H1 (cell line): ENCODE measurements at regions not wholly inside any gene's neighbourhood (a gene's known extent, or its start where the extent isn't known, plus 50 kb on each side); places are given as distances from the start of the nearest gene placed in this dataset.

Source experiments
- CTCF ChIA-PET: fragments of 300-600 bp; sonication (Branson Sonifier 250); formaldehyde crosslinking; loops from one replicate; lab custom pipeline; 2021; ENCODE audit not compliant: partially characterized antibody; lab: Charles Lee
- POLR2A ChIA-PET: fragments of 300-600 bp; sonication (Branson Sonifier 250); formaldehyde crosslinking; loops from one replicate; lab custom pipeline; 2021; ENCODE audit warnings: inconsistent platforms; ENCODE audit not compliant: partially characterized antibody; lab: Charles Lee
- DNase-seq, 2 experiments: peaks; one replicate each; pipeline versions ENCODE4 v3.0.0 to v3.0.0-alpha.2; 2010 to 2022; ENCODE audit warnings: low spot score in 2 of 2, low read depth in 1 of 2, mixed read lengths in 1 of 2
- FAIRE-seq: peaks from 2 replicates; lab custom pipeline; 2011; peaks lifted over from hg19 to GRCh38; lab: Jason Lieb, UNC
- H2AFZ ChIP-seq: 2 replicates; pipeline ENCODE4 v1.8.1; 2012; ENCODE audit warnings: low read length, inconsistent platforms
- H2AK5ac ChIP-seq: 2 replicates; pipeline ENCODE4 v1.6.1; 2013; ENCODE audit warnings: low read depth, low read length
- H2BK120ac ChIP-seq: replicated peaks from 2 replicates; pipeline ENCODE3; 2013; ENCODE audit warnings: low read depth, low read length, inconsistent platforms
- H2BK12ac ChIP-seq: 2 replicates; pipeline ENCODE4 v1.6.1; 2013; ENCODE audit warnings: low read depth, low read length
- H2BK15ac ChIP-seq: 2 replicates; pipeline ENCODE4 v1.6.1; 2013; ENCODE audit warnings: low read length
- H2BK20ac ChIP-seq: 2 replicates; pipeline ENCODE4 v1.6.1; 2013; ENCODE audit warnings: low read length
- H2BK5ac ChIP-seq: 2 replicates; pipeline ENCODE4 v1.6.1; 2013; ENCODE audit warnings: low read depth, low read length
- H3K14ac ChIP-seq: 2 replicates; pipeline ENCODE4 v1.6.1; 2013; ENCODE audit warnings: inconsistent platforms; ENCODE audit not compliant: insufficient read length
- H3K18ac ChIP-seq: 2 replicates; pipeline ENCODE4 v1.6.1; 2013; ENCODE audit warnings: low read length; ENCODE audit errors: extremely low read depth
- H3K23ac ChIP-seq: 2 replicates; pipeline ENCODE4 v1.6.1; 2013; ENCODE audit warnings: inconsistent platforms; ENCODE audit not compliant: insufficient read length
- H3K23me2 ChIP-seq: 2 replicates; pipeline ENCODE4 v1.6.1; 2013; ENCODE audit warnings: low read depth, low read length
- H3K27ac ChIP-seq: 2 replicates; pipeline ENCODE4 v1.6.1; 2011; ENCODE audit warnings: low read depth, low read length, inconsistent platforms
- H3K27me3 ChIP-seq, 4 experiments: replicated peaks in 1 of 4; 1 replicate in 1 of 4; 2 replicates in 3 of 4; pipeline versions ENCODE4 v1.6.1 to v1.8.1; 2011 to 2013; ENCODE audit warnings: low read length in 3 of 4, mild to moderate bottlenecking in 3 of 4, inconsistent platforms in 2 of 4, mixed read lengths in 2 of 4, moderate library complexity in 1 of 4; ENCODE audit not compliant: control insufficient read depth in 3 of 4, insufficient read depth in 3 of 4; ENCODE audit errors: extremely low read depth in 1 of 4
- H3K36me3 ChIP-seq, 4 experiments: 2 replicates each; pipeline versions ENCODE4 v1.6.1 to v1.8.1; 2011 to 2013; ENCODE audit warnings: mild to moderate bottlenecking in 4 of 4, low read length in 3 of 4, moderate library complexity in 2 of 4, control low read depth in 1 of 4, inconsistent platforms in 1 of 4; ENCODE audit not compliant: insufficient read depth in 4 of 4, control insufficient read depth in 2 of 4
- H3K4ac ChIP-seq: replicated peaks from 2 replicates; pipeline ENCODE3; 2013; ENCODE audit warnings: low read length, low read depth, mixed read lengths, inconsistent platforms; ENCODE audit not compliant: insufficient read length
- H3K4me1 ChIP-seq, 4 experiments: replicated peaks in 1 of 4; 1 replicate in 1 of 4; 2 replicates in 3 of 4; pipeline versions ENCODE4 v1.6.1 to v1.8.1; 2011 to 2013; ENCODE audit warnings: low read length in 3 of 4, inconsistent platforms in 2 of 4, mixed read lengths in 1 of 4; ENCODE audit not compliant: insufficient read depth in 4 of 4, control insufficient read depth in 3 of 4
- H3K4me2 ChIP-seq, 2 experiments: 2 replicates each; pipeline versions ENCODE4 v1.6.1 to v1.8.1; 2011 to 2013; ENCODE audit warnings: low read depth in 2 of 2, low read length in 2 of 2, control low read depth in 1 of 2, inconsistent platforms in 1 of 2, mild to moderate bottlenecking in 1 of 2; ENCODE audit not compliant: insufficient read depth in 1 of 2
- H3K4me3 ChIP-seq, 4 experiments: fragments of 200-600, 300-600 bp in 1 of 4; sonication (generic), shearing (Covaris generic), sonication (Bioruptor Twin) in 1 of 4; 2 replicates each; pipeline versions ENCODE4 v1.5.1 to v1.8.1; 2011 to 2016; ENCODE audit warnings: low read length in 4 of 4, low read depth in 3 of 4, control low read depth in 2 of 4, inconsistent platforms in 2 of 4, mild to moderate bottlenecking in 2 of 4, mixed read lengths in 1 of 4, moderate library complexity in 1 of 4; ENCODE audit not compliant: insufficient read depth in 2 of 4; ENCODE audit errors: extremely low read depth in 1 of 4
- H3K56ac ChIP-seq: replicated peaks from 2 replicates; pipeline ENCODE3; 2013; ENCODE audit warnings: low read depth, mild to moderate bottlenecking, mixed read lengths, low read length, inconsistent platforms; ENCODE audit not compliant: insufficient read length
- H3K79me1 ChIP-seq: 2 replicates; pipeline ENCODE4 v1.6.1; 2013; ENCODE audit warnings: low read depth, low read length, control low read depth
- H3K79me2 ChIP-seq, 2 experiments: 2 replicates each; pipeline versions ENCODE4 v1.6.1 to v1.8.1; 2012 to 2013; ENCODE audit warnings: low read length in 2 of 2, mild to moderate bottlenecking in 2 of 2, inconsistent platforms in 1 of 2; ENCODE audit not compliant: insufficient read depth in 2 of 2, control insufficient read depth in 1 of 2
- H3K9ac ChIP-seq, 4 experiments: replicated peaks in 1 of 4; 1 replicate in 1 of 4; 2 replicates in 3 of 4; pipeline versions ENCODE4 v1.6.1 to v1.8.1; 2011 to 2013; ENCODE audit warnings: low read depth in 3 of 4, low read length in 3 of 4, control low read depth in 2 of 4, mild to moderate bottlenecking in 2 of 4, moderate library complexity in 2 of 4, inconsistent platforms in 1 of 4; ENCODE audit errors: extremely low read depth in 1 of 4
- H3K9me3 ChIP-seq, 2 experiments: 2 replicates each; pipeline versions ENCODE4 v1.6.1 to v1.8.1; 2012 to 2013; ENCODE audit warnings: mild to moderate bottlenecking in 2 of 2, moderate library complexity in 2 of 2, control low read depth in 1 of 2, inconsistent platforms in 1 of 2, low read depth in 1 of 2, low read length in 1 of 2, mixed read lengths in 1 of 2; ENCODE audit not compliant: insufficient read depth in 2 of 2
- H4K20me1 ChIP-seq, 2 experiments: replicated peaks in 1 of 2; 2 replicates each; pipeline versions ENCODE3 to v1.8.1; 2011 to 2013; ENCODE audit warnings: inconsistent platforms in 2 of 2, low read length in 2 of 2, mild to moderate bottlenecking in 1 of 2; ENCODE audit not compliant: insufficient read depth in 2 of 2, control insufficient read depth in 1 of 2
- H4K5ac ChIP-seq: 2 replicates; pipeline ENCODE4 v1.6.1; 2013; ENCODE audit warnings: low read length, low read depth, mixed read lengths, inconsistent platforms; ENCODE audit not compliant: insufficient read length
- H4K8ac ChIP-seq: 2 replicates; pipeline ENCODE4 v1.8.0; 2013; ENCODE audit warnings: mild to moderate bottlenecking, moderate library complexity, low read length, inconsistent platforms; ENCODE audit not compliant: insufficient read depth; ENCODE audit errors: extremely low read depth
- H4K91ac ChIP-seq: replicated peaks from 2 replicates; pipeline ENCODE3; 2013; ENCODE audit warnings: low read length, mixed read lengths, inconsistent platforms; ENCODE audit not compliant: insufficient read length
- CHD1 ChIP-seq: IDR thresholded peaks from 2 replicates; pipeline ENCODE4 v1.6.1; 2012; ENCODE audit warnings: low read depth, low read length, improper control_type of control experiment
- HDAC2 ChIP-seq, 2 experiments: fragments of 300-600 bp in 1 of 2; sonication (generic) in 1 of 2; IDR thresholded peaks; 2 replicates each; pipeline ENCODE4 v1.6.1; 2011 to 2012; ENCODE audit warnings: low read depth in 2 of 2, low read length in 2 of 2, mild to moderate bottlenecking in 2 of 2, moderate library complexity in 2 of 2, borderline replicate concordance in 1 of 2, inconsistent platforms in 1 of 2
- KDM4A ChIP-seq: IDR thresholded peaks from one replicate; pipeline ENCODE4 v1.7.1; 2012; ENCODE audit warnings: low read depth, mild to moderate bottlenecking, moderate library complexity, low read length, inconsistent platforms; ENCODE audit not compliant: severe bottlenecking
- TAF7 ChIP-seq: optimal IDR thresholded peaks from 2 replicates; pipeline ENCODE3; 2011; ENCODE audit warnings: low read depth, mild to moderate bottlenecking, inconsistent platforms, low read length, moderate library complexity, borderline replicate concordance
- YY1 ChIP-seq: IDR thresholded peaks from 2 replicates; pipeline ENCODE4 v1.6.1; 2011; ENCODE audit warnings: low read depth, mild to moderate bottlenecking, low read length
- WGBS, 2 experiments: shearing (Covaris generic) in 1 of 2; methylation state at CpG; one replicate each; pipeline versions ENCODE4 v1.1.6 to v1.1.7; 2013 to 2015; ENCODE audit warnings: low lambda C conversion rate in 2 of 2, mixed read lengths in 2 of 2, inconsistent platforms in 1 of 2, low coverage in 1 of 2, missing lambda C conversion rate in 1 of 2; ENCODE audit not compliant: insufficient replicate concordance in 2 of 2, insufficient coverage in 1 of 2, insufficient read length in 1 of 2; ENCODE audit errors: extremely low coverage in 1 of 2, missing lambda C conversion rate in 1 of 2; 5-methylcytosine and 5-hydroxymethylcytosine counted together

DNA sequence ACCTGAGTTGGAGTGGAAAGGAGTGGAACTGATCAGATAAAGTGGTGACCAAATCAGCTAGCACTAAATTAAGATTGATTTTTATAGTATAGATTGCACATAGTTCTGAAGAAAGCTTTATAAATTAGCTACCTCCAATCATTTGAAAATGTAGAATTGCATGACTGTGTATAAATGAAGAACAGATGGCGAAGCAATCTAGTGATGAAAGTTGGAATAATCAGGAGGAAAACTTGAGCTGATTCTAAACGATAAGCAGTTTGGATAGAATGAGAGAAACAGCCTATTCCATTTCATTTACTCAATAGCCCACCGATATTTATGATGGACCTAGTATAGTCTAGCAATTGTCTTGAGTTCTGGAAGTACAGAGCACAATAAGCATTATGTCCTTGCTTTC is 661.5 kb downstream of the PLA2G4A start:
- DNase-seq: no peak
- H4K91ac ChIP-seq: no peak overlapping the region
- CTCF ChIA-PET: interaction anchor here (1.0 to 1.6 kb wide), 2 partner anchors 13 to 77 kb away, joined by 3 to 5 read pairs; no protein-coding TSS in a partner anchor
- H3K9ac ChIP-seq: no peak overlapping the region
- no peak overlapping the region for H4K8ac ChIP-seq
- no peak overlapping the region for H3K14ac ChIP-seq
- H3K9me3 ChIP-seq: no peaks in the 10 kb centered on the region
- H3K4me3 ChIP-seq: no peak overlapping the region
- no peak overlapping the region for H3K18ac ChIP-seq
- no peaks in the 10 kb centered on the region for H3K36me3 ChIP-seq
- H4K5ac ChIP-seq: no peak overlapping the region
- H2AFZ ChIP-seq: no peak overlapping the region
- no peak overlapping the region for H2BK12ac ChIP-seq
- H3K79me2 ChIP-seq: no peaks in the 10 kb centered on the region
- H3K4me2 ChIP-seq: no peak overlapping the region
- TF ChIP-seq KDM4A: no peak
- TF ChIP-seq TAF7: no peak
- no peak for TF ChIP-seq CHD1
- TF ChIP-seq HDAC2 (IDR thresholded peaks at IDR 0.05; ENCODE audit: borderline replicate concordance in 1 of 2, low read depth in 2 of 2, low read length in 2 of 2): no peak
- no peak for TF ChIP-seq YY1
- TF ChIP-seq, all 59 proteins: peak for 0
- Histone ChIP-seq H2BK120ac (no peak overlapping the region), H3K79me1 (no peaks in the 10 kb centered on the region), H3K4ac (no peak overlapping the region), H3K56ac (no peak overlapping the region), H3K4me1 (no peaks in the 10 kb centered on the region), H4K20me1 (no peaks in the 10 kb centered on the region), H3K27ac (no peak overlapping the region), H3K27me3 (no peaks in the 10 kb centered on the region), H3K23ac (no peak overlapping the region), H2BK5ac (no peak overlapping the region), H3K23me2 (no peaks in the 10 kb centered on the region), H2BK15ac (no peak overlapping the region), H2AK5ac (no peak overlapping the region), H2BK20ac (no peak overlapping the region)
- WGBS, 2 experiments: 95% methylated on average over 3 of the region's 3 CpGs; no CpG with 5 or more reads in 1 of the 2 experiments
- no peak for FAIRE-seq
- POLR2A ChIA-PET: no interaction called here
